Dermis blood vessel endothelial cell (primary cell): ENCODE measurements at regions not wholly inside any gene's neighbourhood (a gene's known extent, or its start where the extent isn't known, plus 50 kb on each side); places are given as distances from the start of the nearest gene placed in this dataset.

ENCODE experiments used
- DNase-seq: peaks from one replicate; pipeline ENCODE4 v3.0.0; 2010

- DNase-seq: no peak
These were observed 77.8 kb downstream of the DLL1 start for GRCh38 chr6:170212956-170213636.

- no peak for DNase-seq
These were observed 78.7 kb downstream of the DLL1 start for GRCh38 chr6:170212051-170212756.

GRCh38 chr6:170211404-170212025 lies 79.4 kb downstream of the DLL1 start:
- DNase-seq: no peak

GRCh38 chr6:170210651-170211403 lies 80.1 kb downstream of the DLL1 start:
- DNase-seq: no peak

GRCh38 chr6:170210026-170210390 lies 80.9 kb downstream of the DLL1 start:
- DNase-seq: no peak

- DNase-seq: no peak
These were observed 81.4 kb downstream of the DLL1 start for GRCh38 chr6:170209354-170210025.

GRCh38 chr6:170208651-170209353 lies 82.1 kb downstream of the DLL1 start:
- no peak for DNase-seq

- DNase-seq: no peak
These were observed 82.7 kb downstream of the DLL1 start for GRCh38 chr6:170208182-170208601.

GRCh38 chr6:170207586-170208181 lies 83.2 kb downstream of the DLL1 start:
- no peak for DNase-seq

- no peak for DNase-seq
These were observed 83.9 kb downstream of the DLL1 start for GRCh38 chr6:170206851-170207431.

- DNase-seq: no peak
These were observed 84.6 kb downstream of the DLL1 start for GRCh38 chr6:170206317-170206621.

GRCh38 chr6:170205534-170206316 lies 85.2 kb downstream of the DLL1 start:
- no peak for DNase-seq

- DNase-seq: no peak
These were observed 85.8 kb downstream of the DLL1 start for GRCh38 chr6:170205126-170205525.

- no peak for DNase-seq
These were observed 87.7 kb downstream of the DLL1 start for GRCh38 chr6:170203212-170203611.

GRCh38 chr6:170202416-170203135 lies 88.3 kb downstream of the DLL1 start:
- DNase-seq: no peak

GRCh38 chr6:170201361-170201760 lies 89.5 kb downstream of the DLL1 start:
- DNase-seq: no peak

- peak; percentile 56 for DNase-seq
These were observed 90.4 kb downstream of the DLL1 start for GRCh38 chr6:170200458-170200891.

- no peak for DNase-seq
These were observed 91.2 kb downstream of the DLL1 start for GRCh38 chr6:170199716-170200115.

- DNase-seq: peak; percentile 30
These were observed 92.6 kb downstream of the DLL1 start for GRCh38 chr6:170198298-170198697.

- no peak for DNase-seq
These were observed 97.5 kb downstream of the DLL1 start for GRCh38 chr6:170193326-170193821.
